Stimulated activated CD4-positive, alpha-beta T cell treated with anti-CD3 and anti-CD28 coated beads, Interleukin-2, amount 100 ng/mL, for 4 hours (primary cell): ENCODE measurements at regions not wholly inside any gene's neighbourhood (a gene's known extent, or its start where the extent isn't known, plus 50 kb on each side); places are given as distances from the start of the nearest gene placed in this dataset.

ENCODE experiments used
- DNase-seq: peaks from one replicate; pipeline ENCODE4 v3.0.0-alpha.2; 2020; ENCODE audit warnings: low read depth

- no peak for DNase-seq
These were observed 58.4 kb upstream of the GLI2 start for GRCh38 chr2:120677221-120677620.

- DNase-seq: no peak
These were observed 57.9 kb upstream of the GLI2 start for GRCh38 chr2:120677696-120678247.

GRCh38 chr2:120678251-120678650 is 57.4 kb upstream of the GLI2 start:
- DNase-seq: no peak

GRCh38 chr2:120678926-120679325 is 56.7 kb upstream of the GLI2 start:
- no peak for DNase-seq

- no peak for DNase-seq
These were observed 56.1 kb upstream of the GLI2 start for GRCh38 chr2:120679526-120679925.

GRCh38 chr2:120680136-120680761 is 55.4 kb upstream of the GLI2 start:
- DNase-seq: peak; percentile 50

- DNase-seq: no peak
These were observed 54.5 kb upstream of the GLI2 start for GRCh38 chr2:120681181-120681580.

GRCh38 chr2:120681696-120682288 is 53.9 kb upstream of the GLI2 start:
- DNase-seq: no peak

GRCh38 chr2:120682654-120683053 is 53.0 kb upstream of the GLI2 start:
- no peak for DNase-seq

- no peak for DNase-seq
These were observed 52.6 kb upstream of the GLI2 start for GRCh38 chr2:120683081-120683480.

GRCh38 chr2:120683701-120684100 is 52.0 kb upstream of the GLI2 start:
- no peak for DNase-seq

GRCh38 chr2:120684289-120685065 is 51.2 kb upstream of the GLI2 start:
- DNase-seq: no peak

- DNase-seq: no peak
These were observed 50.3 kb upstream of the GLI2 start for GRCh38 chr2:120685066-120685973.
